ENCODE measurements at regions not wholly inside any gene's neighbourhood (a gene's known extent, or its start where the extent isn't known, plus 50 kb on each side); places are given as distances from the start of the nearest gene placed in this dataset.

DNA sequence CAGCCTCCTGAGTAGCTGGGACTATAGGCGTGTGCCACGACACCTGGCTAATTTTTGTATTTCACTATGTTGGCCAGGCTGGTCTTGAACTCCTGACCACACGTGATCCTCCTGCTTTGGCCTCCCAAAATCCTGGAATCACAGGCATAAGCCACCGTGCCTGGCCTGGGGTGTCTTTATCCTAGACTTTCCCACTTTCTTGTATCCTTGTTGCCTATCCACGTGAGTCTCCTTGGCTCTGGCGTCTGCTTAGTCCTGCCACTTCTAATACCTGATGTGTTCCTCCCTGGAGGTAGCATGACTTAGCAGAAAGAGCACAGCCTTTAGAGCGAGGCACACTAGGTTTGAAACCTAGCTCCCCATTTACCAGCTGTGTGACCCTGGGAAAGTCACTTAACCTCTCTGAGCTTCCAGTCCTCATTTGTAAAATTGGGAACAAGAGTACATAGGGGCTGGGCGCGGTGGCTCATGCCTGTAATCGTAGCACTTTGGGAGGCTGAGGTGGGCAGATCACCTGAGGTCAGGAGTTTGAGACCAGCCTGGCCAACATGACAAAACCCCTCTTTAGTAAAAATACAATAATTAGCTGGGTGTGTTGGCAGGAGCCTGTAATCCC, 344.6 kb downstream of the TYW1 start:
- no peak for ATAC-seq (ENCODE audit: low FRiP score in 2 of 2)
- Histone ChIP-seq H3K4me1 (no peaks in the 10 kb centered on the region), H3K27me3 (no peaks in the 10 kb centered on the region), H3K27ac (no peak overlapping the region), H3K36me3 (peaks cover 0 to 9% (median 4%) of the 10 kb centered on the region in 4 donors), H3K4me3 (no peak overlapping the region), H3K9me3 (peaks cover 0 to 5% (median 0%) of the 10 kb centered on the region in 4 donors)
- no peak for TF ChIP-seq POLR2A (IDR thresholded peaks at IDR 0.05)
- no peak for TF ChIP-seq CTCF (IDR thresholded peaks at IDR 0.05)
- no peak for TF ChIP-seq POLR2AphosphoS5 (IDR thresholded peaks at IDR 0.05)
- TF ChIP-seq EP300 (IDR thresholded peaks at IDR 0.05) = no peak
- no peak for DNase-seq
- 87 to 92% methylated on average over 10 of the region's 10 CpGs for WGBS, 2 donors

- Histone ChIP-seq H3K4me1 (no peaks in the 10 kb centered on the region), H3K27me3 (no peaks in the 10 kb centered on the region), H3K9me3 (peaks cover 0 to 5% (median 0%) of the 10 kb centered on the region in 4 donors), H3K27ac (no peak overlapping the region), H3K4me3 (no peak overlapping the region), H3K36me3 (peaks cover 0 to 9% (median 4%) of the 10 kb centered on the region in 4 donors)
- DNase-seq (no peak), ATAC-seq (ENCODE audit: low FRiP score in 2 of 2) (no peak)
- no peak for TF ChIP-seq POLR2AphosphoS5 (IDR thresholded peaks at IDR 0.05)
- TF ChIP-seq EP300 (IDR thresholded peaks at IDR 0.05) = no peak
- TF ChIP-seq CTCF (IDR thresholded peaks at IDR 0.05) = no peak
- no peak for TF ChIP-seq POLR2A (IDR thresholded peaks at IDR 0.05)
- 91 to 93% methylated on average over 3 of the region's 3 CpGs for WGBS, 2 donors
These were observed 346.5 kb downstream of the TYW1 start for GRCh38 chr7:67343114-67343513.

- 88 to 96% methylated on average over 5 of the region's 5 CpGs for WGBS, 2 donors
- ATAC-seq (ENCODE audit: low FRiP score in 2 of 2) (no peak), DNase-seq (no peak)
- peaks cover 0 to 9% (median 4%) of the 10 kb centered on the region in 4 donors for H3K36me3 ChIP-seq
- TF ChIP-seq EP300 (IDR thresholded peaks at IDR 0.05) = no peak
- TF ChIP-seq POLR2AphosphoS5 (IDR thresholded peaks at IDR 0.05) = no peak
- no peak for TF ChIP-seq POLR2A (IDR thresholded peaks at IDR 0.05)
- TF ChIP-seq CTCF (IDR thresholded peaks at IDR 0.05) = no peak
- no peak overlapping the region for H3K27ac ChIP-seq
- no peaks in the 10 kb centered on the region for H3K27me3 ChIP-seq
- H3K4me3 ChIP-seq = no peak overlapping the region
- H3K9me3 ChIP-seq = peaks cover 0 to 5% (median 0%) of the 10 kb centered on the region in 4 donors
- no peaks in the 10 kb centered on the region for H3K4me1 ChIP-seq
These were observed 346.9 kb downstream of the TYW1 start for GRCh38 chr7:67343572-67343971.

- Histone ChIP-seq H3K4me3 (no peak overlapping the region), H3K4me1 (no peaks in the 10 kb centered on the region), H3K36me3 (peaks cover 0 to 5% (median 2%) of the 10 kb centered on the region in 4 donors), H3K27ac (no peak overlapping the region), H3K27me3 (no peaks in the 10 kb centered on the region), H3K9me3 (peaks cover 0 to 5% (median 0%) of the 10 kb centered on the region in 4 donors)
- DNase-seq = no peak
- 70 to 75% methylated on average over 3 of the region's 3 CpGs for WGBS, 2 donors
- TF ChIP-seq POLR2A (IDR thresholded peaks at IDR 0.05) = no peak
- no peak for TF ChIP-seq EP300 (IDR thresholded peaks at IDR 0.05)
- TF ChIP-seq CTCF (IDR thresholded peaks at IDR 0.05) = no peak
- no peak for TF ChIP-seq POLR2AphosphoS5 (IDR thresholded peaks at IDR 0.05)
- no peak for ATAC-seq (ENCODE audit: low FRiP score in 2 of 2)
These were observed 348.0 kb downstream of the TYW1 start for GRCh38 chr7:67344481-67345193.
